ENCODE measurements at regions not wholly inside any gene's neighbourhood (a gene's known extent, or its start where the extent isn't known, plus 50 kb on each side); places are given as distances from the start of the nearest gene placed in this dataset.

DNA sequence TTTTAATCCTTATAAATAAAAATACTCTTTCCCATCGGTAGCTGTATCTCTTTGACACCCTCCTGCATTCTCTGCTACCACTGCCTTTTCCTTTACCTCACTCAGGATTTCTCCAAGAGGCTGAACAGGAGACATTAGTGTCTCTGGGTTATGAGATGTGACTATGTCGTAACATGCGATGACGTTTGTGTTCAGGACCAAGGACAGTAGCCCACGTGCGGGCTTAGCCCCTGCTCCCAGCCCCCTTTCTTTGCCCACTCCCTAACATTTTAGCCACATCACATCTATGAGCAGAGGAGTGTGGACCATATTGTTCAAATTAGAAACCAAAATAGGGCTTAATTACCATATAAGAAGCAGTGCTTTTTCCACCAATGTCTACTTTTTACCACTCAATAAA lies 369.3 kb downstream of the FBXW7 start:
- no peak overlapping the region for H3K23ac ChIP-seq (ENCODE audit: insufficient read length, low read depth, low read length)
- H3K4me1 Mint-ChIP-seq, result peaks cover 42 to 49% of the 10 kb centered on the region in 2 experiments
- no peak overlapping the region for H2BK15ac ChIP-seq (ENCODE audit: low read depth, low read length)
- no peak overlapping the region for H4K8ac ChIP-seq (replicated peaks; ENCODE audit: insufficient read length, low read depth, low read length)
- H3K27ac ChIP-seq (ENCODE audit: insufficient read length, low read depth, low read length), result no peak overlapping the region
- no peak overlapping the region for H3K4ac ChIP-seq (ENCODE audit: low read depth, low read length)
- no peaks in the 10 kb centered on the region for H3K27me3 Mint-ChIP-seq (ENCODE audit: low read depth)
- H3K9me3 ChIP-seq (ENCODE audit: control insufficient read depth, low read depth, low read length), result no peaks in the 10 kb centered on the region
- no peak overlapping the region for H4K5ac ChIP-seq (ENCODE audit: insufficient read length, low read depth, low read length)
- H3K27me3 ChIP-seq (ENCODE audit: insufficient read depth, low read length), result no peaks in the 10 kb centered on the region
- H3K4me2 ChIP-seq (ENCODE audit: insufficient read depth, insufficient read length, low read length), result no peak overlapping the region
- no peak overlapping the region for H3K14ac ChIP-seq (ENCODE audit: insufficient read depth, low read length)
- no peaks in the 10 kb centered on the region for H3K36me3 Mint-ChIP-seq (ENCODE audit: insufficient read depth in 1 of 3, low read depth in 3 of 3)
- H2BK5ac ChIP-seq (ENCODE audit: insufficient read length, low read length), result no peak overlapping the region
- H2BK20ac ChIP-seq (ENCODE audit: low read depth, low read length, poor library complexity, severe bottlenecking), result no peak overlapping the region
- peaks cover 10% of the 10 kb centered on the region; the same call in 1 of the 2 replicates for H3K4me1 ChIP-seq (ENCODE audit: insufficient read depth, low read length)
- H4K20me1 ChIP-seq (ENCODE audit: control insufficient read depth, insufficient read depth, insufficient read length), result no peaks in the 10 kb centered on the region
- H3K9me3 Mint-ChIP-seq, result no peaks in the 10 kb centered on the region
- no peaks in the 10 kb centered on the region for H3K79me1 ChIP-seq (ENCODE audit: insufficient read depth, low read depth, low read length, poor library complexity, severe bottlenecking)
- no peak overlapping the region for H4K91ac ChIP-seq (ENCODE audit: insufficient read length, low read depth, low read length)
- no peak overlapping the region for H3K4me3 Mint-ChIP-seq
- H3K9ac ChIP-seq (ENCODE audit: extremely low read depth, insufficient read length, low read length), result no peak overlapping the region
- no peak overlapping the region for H2AK5ac ChIP-seq (ENCODE audit: insufficient read length, low read length)
- H3K23me2 ChIP-seq (ENCODE audit: insufficient read length, low read depth, low read length, poor library complexity, severe bottlenecking), result no peaks in the 10 kb centered on the region
- no peak for DNase-seq
- no peak for TF ChIP-seq CTCF (conservative IDR thresholded peaks at IDR 0.05)
- no peak overlapping the region for H2BK120ac ChIP-seq (ENCODE audit: low read depth, low read length, poor library complexity, severe bottlenecking)
- H3K18ac ChIP-seq (ENCODE audit: insufficient read length, low read depth, low read length), result no peak overlapping the region
- WGBS (ENCODE audit: extremely low coverage, insufficient read length, low lambda C conversion rate), result 100% methylated on average over 1 of the region's 6 CpGs
- H3T11ph ChIP-seq (ENCODE audit: low read length), result no peak overlapping the region
- H3K56ac ChIP-seq (ENCODE audit: insufficient read length, low read depth, low read length), result no peak overlapping the region
- H3K79me2 ChIP-seq (ENCODE audit: insufficient read depth, low read length), result no peaks in the 10 kb centered on the region
- H3K27ac Mint-ChIP-seq, result 0 out of 7 replicates have a peak overlapping the region, but pooled peaks of 1 of the 3 experiments have one; percentile 14
- H2AFZ ChIP-seq (ENCODE audit: low read length), result no peak overlapping the region
- no peak overlapping the region for H2BK12ac ChIP-seq (ENCODE audit: insufficient read length, low read depth, low read length)
